ENCODE measurements at regions not wholly inside any gene's neighbourhood (a gene's known extent, or its start where the extent isn't known, plus 50 kb on each side); places are given as distances from the start of the nearest gene placed in this dataset.

GRCh38 chr14:44785096-44785495, 176.7 kb downstream of the KLHL28 start:
- TF ChIP-seq CTCF (IDR thresholded peaks at IDR 0.05; ENCODE audit: insufficient read depth, low read length, poor library complexity, severe bottlenecking): no peak
- no peak for DNase-seq (ENCODE audit: extremely low read depth, insufficient read length)
- no peaks in the 10 kb centered on the region for H3K36me3 ChIP-seq (ENCODE audit: control insufficient read depth, insufficient read depth, low read length)
- H3K27me3 ChIP-seq (replicated peaks; ENCODE audit: control insufficient read depth, insufficient read depth, low read length): no peaks in the 10 kb centered on the region
- no peak overlapping the region for H3K4me3 ChIP-seq (replicated peaks; ENCODE audit: low read depth, low read length)

GRCh38 chr14:44783901-44784300, 177.8 kb downstream of the KLHL28 start:
- Histone ChIP-seq H3K27me3 (replicated peaks; ENCODE audit: control insufficient read depth, insufficient read depth, low read length) (no peaks in the 10 kb centered on the region), H3K36me3 (ENCODE audit: control insufficient read depth, insufficient read depth, low read length) (no peaks in the 10 kb centered on the region), H3K4me3 (replicated peaks; ENCODE audit: low read depth, low read length) (no peak overlapping the region)
- DNase-seq (ENCODE audit: extremely low read depth, insufficient read length): no peak
- no peak for TF ChIP-seq CTCF (IDR thresholded peaks at IDR 0.05; ENCODE audit: insufficient read depth, low read length, poor library complexity, severe bottlenecking)

GRCh38 chr14:44782775-44783238, 178.9 kb downstream of the KLHL28 start:
- Histone ChIP-seq H3K4me3 (replicated peaks; ENCODE audit: low read depth, low read length) (no peak overlapping the region), H3K36me3 (ENCODE audit: control insufficient read depth, insufficient read depth, low read length) (no peaks in the 10 kb centered on the region), H3K27me3 (replicated peaks; ENCODE audit: control insufficient read depth, insufficient read depth, low read length) (no peaks in the 10 kb centered on the region)
- TF ChIP-seq CTCF (IDR thresholded peaks at IDR 0.05; ENCODE audit: insufficient read depth, low read length, poor library complexity, severe bottlenecking): no peak
- no peak for DNase-seq (ENCODE audit: extremely low read depth, insufficient read length)

GRCh38 chr14:44780989-44781388, 180.8 kb downstream of the KLHL28 start:
- H3K36me3 ChIP-seq (ENCODE audit: control insufficient read depth, insufficient read depth, low read length): no peaks in the 10 kb centered on the region
- no peak for TF ChIP-seq CTCF (IDR thresholded peaks at IDR 0.05; ENCODE audit: insufficient read depth, low read length, poor library complexity, severe bottlenecking)
- no peak overlapping the region for H3K4me3 ChIP-seq (replicated peaks; ENCODE audit: low read depth, low read length)
- DNase-seq (ENCODE audit: extremely low read depth, insufficient read length): no peak
- no peaks in the 10 kb centered on the region for H3K27me3 ChIP-seq (replicated peaks; ENCODE audit: control insufficient read depth, insufficient read depth, low read length)

- no peaks in the 10 kb centered on the region for H3K36me3 ChIP-seq (ENCODE audit: control insufficient read depth, insufficient read depth, low read length)
- H3K4me3 ChIP-seq (replicated peaks; ENCODE audit: low read depth, low read length): no peak overlapping the region
- TF ChIP-seq CTCF (IDR thresholded peaks at IDR 0.05; ENCODE audit: insufficient read depth, low read length, poor library complexity, severe bottlenecking): no peak
- no peaks in the 10 kb centered on the region for H3K27me3 ChIP-seq (replicated peaks; ENCODE audit: control insufficient read depth, insufficient read depth, low read length)
- no peak for DNase-seq (ENCODE audit: extremely low read depth, insufficient read length)
Measured at GRCh38 chr14:44778604-44779003, 183.1 kb downstream of the KLHL28 start.

- Histone ChIP-seq H3K4me3 (replicated peaks; ENCODE audit: low read depth, low read length) (no peak overlapping the region), H3K36me3 (ENCODE audit: control insufficient read depth, insufficient read depth, low read length) (no peaks in the 10 kb centered on the region), H3K27me3 (replicated peaks; ENCODE audit: control insufficient read depth, insufficient read depth, low read length) (no peaks in the 10 kb centered on the region)
- no peak for DNase-seq (ENCODE audit: extremely low read depth, insufficient read length)
- TF ChIP-seq CTCF (IDR thresholded peaks at IDR 0.05; ENCODE audit: insufficient read depth, low read length, poor library complexity, severe bottlenecking): no peak
Measured at GRCh38 chr14:44777584-44777983, 184.2 kb downstream of the KLHL28 start.
